HCT116 (cell line): ENCODE measurements at regions not wholly inside any gene's neighbourhood (a gene's known extent, or its start where the extent isn't known, plus 50 kb on each side); places are given as distances from the start of the nearest gene placed in this dataset.

ENCODE experiments used
- ATAC-seq: fragments of 200-7000 bp; cut with Tn5 transposase; 2 replicates; pipeline ENCODE4 v1.9.1; 2020; ENCODE audit warnings: mild to moderate bottlenecking, moderate library complexity
- BruUV-seq: library from RNA; stranded (reverse); fragments of 400-500 nt; replicated peaks from 2 replicates; lab custom pipeline; 2021; lab: Mats Ljungman, UMichigan
- CTCF ChIA-PET: fragments of 300-600 bp; sonication (Branson Sonifier 250); formaldehyde crosslinking; loops from one replicate; lab custom pipeline; 2021; ENCODE audit warnings: antibody characterized with exemption; lab: Charles Lee
- POLR2A ChIA-PET: fragments of 300-600, 350-600 bp; sonication (Branson Sonifier 250); formaldehyde crosslinking; loops from one replicate; lab custom pipeline; 2021; ENCODE audit warnings: antibody characterized with exemption; lab: Charles Lee
- RAD21 ChIA-PET, 2 experiments: fragments of 300-600 bp; sonication (Branson Sonifier 250); formaldehyde crosslinking; loops; one replicate each; lab custom pipeline; 2023; ENCODE audit warnings: low total read pairs in 2 of 2; ENCODE audit not compliant: uncharacterized antibody in 2 of 2, unreplicated experiment in 2 of 2, low non-redundant PET in 1 of 2; lab: Charles Lee
- DNase-seq: peaks from one replicate; pipeline ENCODE4 v3.0.0-alpha.2; 2010; ENCODE audit warnings: low read depth, low spot score
- H2AFZ ChIP-seq: fragments of 200-600 bp; shearing (Covaris generic), sonication (generic); 2 replicates; pipeline ENCODE4 v1.6.1; 2017; ENCODE audit warnings: low read depth, mixed run types, mixed read lengths, antibody characterized with exemption, low read length; ENCODE audit not compliant: poor library complexity, severe bottlenecking
- H3K27ac ChIP-seq: 2 replicates; pipeline ENCODE4 v1.5.1; 2012; ENCODE audit warnings: low read depth, low read length
- H3K27me3 ChIP-seq: fragments of 200-600 bp; sonication (generic); 2 replicates; pipeline ENCODE4 v1.6.1; 2016; ENCODE audit warnings: mixed run types, low read length, mixed read lengths; ENCODE audit not compliant: insufficient read depth
- H3K36me3 ChIP-seq, 2 experiments: fragments of 200-500 bp in 1 of 2; fragments of 200-600 bp in 1 of 2; sonication (Bioruptor generic) in 1 of 2; sonication (generic) in 1 of 2; 2 replicates each; pipeline versions ENCODE4 v1.5.1 to v1.6.1; 2014 to 2016; ENCODE audit warnings: low read length in 2 of 2, inconsistent platforms in 1 of 2, mixed read lengths in 1 of 2, mixed run types in 1 of 2; ENCODE audit not compliant: insufficient read depth in 2 of 2, control insufficient read depth in 1 of 2
- H3K4me1 ChIP-seq, 2 experiments: fragments of 200-600 bp in 1 of 2; sonication (generic) in 1 of 2; 2 replicates each; pipeline versions ENCODE4 v1.5.1 to v1.6.1; 2012 to 2017; ENCODE audit warnings: low read length in 2 of 2, inconsistent platforms in 1 of 2, mild to moderate bottlenecking in 1 of 2, mixed read lengths in 1 of 2, mixed run types in 1 of 2, moderate library complexity in 1 of 2; ENCODE audit not compliant: insufficient read depth in 2 of 2, control insufficient read depth in 1 of 2
- H3K4me2 ChIP-seq: fragments of 200-600 bp; sonication (generic); 2 replicates; pipeline ENCODE4 v1.6.1; 2017; ENCODE audit warnings: mixed run types, low read length, mixed read lengths
- H3K4me3 ChIP-seq, 2 experiments: fragments of 200-600 bp in 1 of 2; sonication (generic) in 1 of 2; replicated peaks in 1 of 2; 2 replicates each; pipeline ENCODE4 v1.5.1; 2011 to 2016; ENCODE audit warnings: low read length in 2 of 2, control low read depth in 1 of 2, low read depth in 1 of 2, mild to moderate bottlenecking in 1 of 2, mixed read lengths in 1 of 2, mixed run types in 1 of 2
- H3K79me2 ChIP-seq: fragments of 200-600 bp; sonication (generic); 2 replicates; pipeline ENCODE4 v1.6.1; 2017; ENCODE audit warnings: mild to moderate bottlenecking, mixed run types, low read length, moderate library complexity, mixed read lengths; ENCODE audit not compliant: insufficient read depth
- H3K9ac ChIP-seq: fragments of 200-600 bp; sonication (generic); 2 replicates; pipeline ENCODE4 v1.6.1; 2016; ENCODE audit warnings: low read length, mixed read lengths
- H3K9me2 ChIP-seq: fragments of 200-600 bp; sonication (generic), shearing (Covaris generic); 2 replicates; pipeline ENCODE4 v1.6.1; 2017; ENCODE audit warnings: mixed run types, mild to moderate bottlenecking, moderate library complexity; ENCODE audit not compliant: insufficient read depth
- H3K9me3 ChIP-seq, 2 experiments: fragments of 200-500 bp in 1 of 2; fragments of 200-600 bp in 1 of 2; sonication (Bioruptor generic) in 1 of 2; sonication (generic) in 1 of 2; 2 replicates each; pipeline ENCODE4 v1.6.1; 2014 to 2017; ENCODE audit warnings: low read length in 2 of 2, mixed read lengths in 2 of 2, inconsistent platforms in 1 of 2, low read depth in 1 of 2, mild to moderate bottlenecking in 1 of 2, mixed run types in 1 of 2, moderate library complexity in 1 of 2; ENCODE audit not compliant: control insufficient read depth in 1 of 2, insufficient read depth in 1 of 2
- H4K20me1 ChIP-seq: fragments of 200-600 bp; sonication (generic), shearing (Covaris generic); 2 replicates; pipeline ENCODE4 v1.6.1; 2017; ENCODE audit warnings: mixed run types, mild to moderate bottlenecking, moderate library complexity; ENCODE audit not compliant: insufficient read depth
- ATF3 ChIP-seq: IDR thresholded peaks from 2 replicates; pipeline ENCODE4 v1.6.1; 2012
- CBX3 ChIP-seq: IDR thresholded peaks from 2 replicates; pipeline ENCODE4 v1.6.1; 2012; ENCODE audit warnings: low read depth
- CTCF ChIP-seq, 3 experiments: fragments of 200-600 bp in 1 of 3; sonication (generic) in 1 of 3; IDR thresholded peaks in 2 of 3; conservative IDR thresholded peaks in 1 of 3; 2 replicates each; pipeline ENCODE4 v1.5.1; 2012 to 2017; ENCODE audit warnings: low read depth in 2 of 3, low read length in 2 of 3, antibody characterized with exemption in 1 of 3, borderline replicate concordance in 1 of 3, control low read depth in 1 of 3, mild to moderate bottlenecking in 1 of 3, mixed read lengths in 1 of 3, mixed run types in 1 of 3, moderate library complexity in 1 of 3; ENCODE audit not compliant: insufficient read depth in 1 of 3
- ELF1 ChIP-seq: IDR thresholded peaks from 2 replicates; pipeline ENCODE4 v1.6.1; 2012; ENCODE audit warnings: low read depth, borderline replicate concordance
- EZH2phosphoT487 ChIP-seq: fragments of 200-600 bp; IDR thresholded peaks from 2 replicates; pipeline ENCODE4 v1.6.1; 2018; ENCODE audit warnings: antibody characterized with exemption, borderline replicate concordance
- FOSL1 ChIP-seq: IDR thresholded peaks from 2 replicates; pipeline ENCODE4 v1.6.1; 2012; ENCODE audit warnings: low read depth
- SIN3A ChIP-seq: IDR thresholded peaks from 2 replicates; pipeline ENCODE4 v1.6.1; 2012; ENCODE audit warnings: low read depth
- SRF ChIP-seq: IDR thresholded peaks from 2 replicates; pipeline ENCODE4 v1.6.1; 2012; ENCODE audit warnings: low read depth
- YY1 ChIP-seq: IDR thresholded peaks from 2 replicates; pipeline ENCODE4 v1.6.1; 2011; ENCODE audit warnings: low read length, low read depth, moderate library complexity, mild to moderate bottlenecking; ENCODE audit not compliant: insufficient replicate concordance; ENCODE audit errors: extremely low read depth
- ZFX ChIP-seq: fragments of 450-650 bp; IDR thresholded peaks from 2 replicates; pipeline ENCODE4 v1.6.1; 2017
- intact Hi-C: fragments of 100-400 bp; cut with micrococcal nuclease; formaldehyde crosslinking; loops from 2 replicates; pipeline ENCODE4 v1.10.0; 2022

- ChIA-PET RAD21 (no interaction called here), CTCF (no interaction called here), POLR2A (no interaction called here)
- no peaks in the 10 kb centered on the region for H4K20me1 ChIP-seq
- no peak overlapping the region for H3K4me2 ChIP-seq
- ATAC-seq (no peak), DNase-seq (no peak)
- H3K4me3 ChIP-seq: no peak overlapping the region
- no peaks in the 10 kb centered on the region for H3K79me2 ChIP-seq
- BruUV-seq: no TSS peak
- H3K9me2 ChIP-seq: no peaks in the 10 kb centered on the region
- intact Hi-C loops: no loop called here
- no peaks in the 10 kb centered on the region for H3K9me3 ChIP-seq
- no peak overlapping the region for H3K9ac ChIP-seq
- TF ChIP-seq EZH2phosphoT487 (no peak), ATF3 (no peak), ZFX (no peak), CBX3 (no peak), SRF (no peak), FOSL1 (no peak), SIN3A (no peak), YY1 (no peak), ELF1 (no peak), CTCF (IDR thresholded peaks at IDR 0.05 in 2 of 3, conservative IDR thresholded peaks at IDR 0.05 in 1 of 3; ENCODE audit: borderline replicate concordance in 1 of 3, insufficient read depth in 1 of 3, low read depth in 2 of 3, low read length in 2 of 3) (no peak)
- no peaks in the 10 kb centered on the region for H3K27me3 ChIP-seq
- H3K27ac ChIP-seq: no peak overlapping the region
- H2AFZ ChIP-seq: no peak overlapping the region
- H3K36me3 ChIP-seq: no peaks in the 10 kb centered on the region
- peaks cover 0 to 14% of the 10 kb centered on the region in 2 experiments; a peak in 2 of 4 replicates for H3K4me1 ChIP-seq
Observed at GRCh38 chr6:3943331-3943765, 94.2 kb downstream of the FAM50B start.
